GM21526 (cell line): ENCODE measurements at regions not wholly inside any gene's neighbourhood (a gene's known extent, or its start where the extent isn't known, plus 50 kb on each side); places are given as distances from the start of the nearest gene placed in this dataset.

ENCODE experiments used
- ATAC-seq: cut with Tn5 transposase; IDR thresholded peaks from one replicate; pipeline ENCODE4 v1.9.1; 2021; ENCODE audit warnings: moderate library complexity; ENCODE audit not compliant: unreplicated experiment, low FRiP score

DNA sequence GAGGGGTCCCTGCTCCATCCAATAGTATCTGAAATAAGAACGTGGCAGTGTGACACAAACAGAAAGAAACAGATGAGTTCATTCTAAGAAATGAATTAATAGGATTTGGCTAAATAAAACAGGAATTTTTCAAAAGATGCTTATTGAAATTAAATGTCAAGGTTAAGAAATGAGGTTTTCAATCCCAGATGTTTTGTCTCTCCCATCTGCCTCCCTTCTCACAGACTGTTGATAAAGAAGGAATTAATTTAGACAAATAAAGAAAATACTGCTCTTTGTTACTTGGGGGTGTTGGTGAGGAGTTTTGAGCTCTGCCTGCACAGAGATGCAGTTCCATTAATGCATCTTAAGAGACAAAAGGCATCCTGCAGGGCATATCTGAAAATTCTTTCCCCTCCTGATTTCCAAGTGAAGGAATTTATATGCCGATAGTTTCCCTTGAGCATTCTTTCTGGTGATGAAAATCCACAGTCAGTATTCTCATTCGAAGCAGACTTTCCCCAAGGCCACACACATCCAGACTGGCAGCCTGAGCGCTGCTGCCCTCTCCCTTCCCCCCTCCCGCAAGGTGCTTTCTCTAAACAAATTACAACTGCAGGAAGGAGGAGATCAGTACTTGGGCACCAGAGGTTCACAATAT is 385.4 kb upstream of the RND3 start:
- ATAC-seq, result no peak

DNA sequence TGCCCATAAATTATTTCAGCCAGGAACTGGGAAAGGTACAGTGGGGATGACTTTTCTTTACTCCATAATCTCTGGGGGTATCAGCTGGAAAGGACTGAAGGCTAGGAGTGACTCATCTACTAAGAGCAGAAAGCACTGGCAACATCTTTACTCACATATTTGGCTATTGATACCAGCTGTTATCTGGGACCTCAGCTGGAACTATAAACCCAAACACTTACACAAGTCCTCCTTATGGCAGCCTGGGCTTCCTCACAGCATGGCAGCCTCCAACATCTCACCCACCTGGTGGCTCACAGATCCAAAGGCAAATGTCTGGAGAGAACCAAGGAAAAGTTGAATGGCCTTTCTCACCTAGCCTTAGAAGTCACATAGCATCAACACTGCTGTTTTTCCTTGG is 379.0 kb upstream of the RND3 start:
- no peak for ATAC-seq

DNA sequence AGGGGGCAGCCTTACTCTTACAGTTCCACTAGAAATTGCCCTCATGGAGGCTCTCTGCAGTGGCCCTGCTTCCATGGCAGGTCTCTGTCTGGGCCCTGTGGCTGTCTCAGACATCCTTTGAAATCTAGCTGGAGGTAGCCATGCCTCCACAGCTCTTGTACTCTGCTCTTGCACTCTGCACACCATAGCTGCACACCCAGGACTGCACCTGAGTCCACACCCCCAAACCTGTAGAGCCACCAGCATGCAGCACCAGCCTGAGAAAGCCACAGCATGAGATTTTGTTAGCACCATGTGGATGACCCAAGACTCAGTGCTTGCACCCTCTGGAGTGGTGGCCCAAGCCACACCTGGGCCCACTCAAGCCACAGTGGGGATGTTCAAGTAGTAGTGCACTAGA is 376.2 kb upstream of the RND3 start:
- no peak for ATAC-seq

DNA sequence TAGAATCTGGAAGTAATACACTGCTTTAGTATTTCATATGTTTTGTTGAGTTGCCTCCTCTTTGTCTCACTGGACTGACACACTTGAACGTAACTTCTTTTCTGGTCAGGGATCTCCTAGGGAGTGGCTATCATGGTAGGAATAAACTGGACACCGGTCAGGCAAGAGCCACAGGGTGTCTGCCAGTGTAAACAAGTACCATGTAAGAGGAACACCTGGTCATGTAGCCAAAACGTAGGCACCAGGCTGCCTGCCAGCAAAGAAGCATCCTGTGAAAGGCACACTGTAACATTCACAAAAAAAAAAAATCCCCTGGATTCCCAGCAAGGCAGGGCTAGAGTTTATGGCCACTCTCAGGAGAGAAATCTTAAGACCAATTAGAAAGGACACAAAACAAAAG is 372.8 kb upstream of the RND3 start:
- ATAC-seq, result no peak

DNA sequence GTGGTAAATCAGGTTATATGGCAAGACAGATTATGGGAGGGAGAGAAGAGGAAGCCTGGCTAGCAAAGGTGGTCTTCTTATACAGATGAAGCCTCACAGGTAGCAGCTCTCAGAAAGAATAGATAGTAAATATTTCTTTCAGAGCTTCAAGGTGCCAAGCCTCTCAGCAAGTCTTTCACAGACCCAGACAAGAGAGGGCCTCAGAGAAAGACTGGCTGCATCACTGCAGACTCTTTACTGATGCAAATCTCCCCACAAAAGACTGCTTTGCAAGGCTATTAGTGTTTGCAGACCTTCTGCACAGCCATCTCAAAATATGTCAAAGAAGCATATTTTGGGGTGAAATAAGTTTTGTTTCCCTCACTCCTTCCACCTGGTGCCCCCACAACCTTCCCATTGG is 372.4 kb upstream of the RND3 start:
- ATAC-seq, result no peak

DNA sequence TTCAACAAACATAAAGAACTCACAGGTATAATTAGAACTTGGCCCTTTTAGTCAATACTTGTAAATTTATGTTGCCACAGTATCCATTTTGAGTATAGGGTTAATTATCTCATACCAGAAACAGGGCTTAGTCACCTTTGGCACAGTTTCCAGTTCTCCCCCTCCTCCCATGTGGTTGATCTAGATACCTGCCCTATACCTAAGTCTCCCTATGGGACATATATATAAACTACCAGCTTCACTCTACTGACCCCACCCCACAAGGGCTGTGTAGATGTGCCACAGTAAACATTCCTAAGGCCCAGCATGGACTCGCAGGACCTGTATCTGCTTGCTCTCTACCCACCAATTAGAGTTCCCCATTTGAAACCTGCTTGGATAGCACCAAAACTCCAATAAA is 371.7 kb upstream of the RND3 start:
- no peak for ATAC-seq

DNA sequence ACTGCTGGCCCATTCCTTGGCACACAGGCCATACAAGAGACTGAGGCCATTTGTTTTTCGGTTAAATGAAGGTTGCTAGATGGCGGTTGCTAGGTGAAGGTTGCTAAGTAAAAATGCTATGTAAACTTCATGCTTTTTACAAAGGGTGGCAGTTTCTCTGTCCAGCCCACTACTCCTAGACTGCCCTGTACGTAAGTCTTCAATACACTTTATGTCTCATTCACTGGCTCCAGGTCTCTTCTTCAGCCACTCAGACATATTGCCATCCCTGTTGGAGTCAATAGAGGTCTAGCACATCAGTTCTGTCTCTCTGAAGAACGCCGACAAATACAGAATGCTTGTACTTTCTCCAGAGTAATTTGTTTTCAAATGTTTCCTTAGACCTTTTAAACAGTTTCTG is 370.9 kb upstream of the RND3 start:
- ATAC-seq, result no peak

DNA sequence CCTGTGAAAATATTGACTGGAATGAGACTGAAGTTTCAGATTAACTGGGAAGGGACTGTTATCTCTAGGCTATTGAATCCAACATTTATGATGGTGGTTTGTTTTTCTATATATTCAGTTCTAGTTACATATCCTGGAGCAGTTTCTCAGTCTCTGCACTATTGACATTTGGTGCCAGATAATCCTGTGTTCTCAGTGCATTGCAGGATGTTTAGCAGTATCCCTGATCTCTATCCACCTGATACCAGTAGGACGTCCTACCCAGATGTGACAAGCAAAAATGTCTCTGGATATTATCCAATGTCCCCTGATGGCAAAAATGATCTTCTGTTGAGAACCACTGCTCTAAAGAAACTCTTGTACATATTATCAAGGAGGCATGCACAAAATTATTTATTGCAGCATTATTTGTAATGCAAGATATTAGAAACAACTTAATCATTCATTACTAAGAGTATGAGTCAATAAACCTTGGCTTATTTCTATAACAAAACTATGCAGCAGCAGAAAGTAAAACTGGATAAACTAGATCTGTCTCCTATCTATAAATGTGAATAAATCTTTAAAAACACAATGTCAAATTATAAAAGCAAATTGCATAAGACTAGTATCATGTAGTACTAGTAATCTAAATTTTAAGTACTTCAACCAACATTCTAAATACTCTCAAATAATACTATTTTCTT is 369.3 kb upstream of the RND3 start:
- ATAC-seq, result no peak

DNA sequence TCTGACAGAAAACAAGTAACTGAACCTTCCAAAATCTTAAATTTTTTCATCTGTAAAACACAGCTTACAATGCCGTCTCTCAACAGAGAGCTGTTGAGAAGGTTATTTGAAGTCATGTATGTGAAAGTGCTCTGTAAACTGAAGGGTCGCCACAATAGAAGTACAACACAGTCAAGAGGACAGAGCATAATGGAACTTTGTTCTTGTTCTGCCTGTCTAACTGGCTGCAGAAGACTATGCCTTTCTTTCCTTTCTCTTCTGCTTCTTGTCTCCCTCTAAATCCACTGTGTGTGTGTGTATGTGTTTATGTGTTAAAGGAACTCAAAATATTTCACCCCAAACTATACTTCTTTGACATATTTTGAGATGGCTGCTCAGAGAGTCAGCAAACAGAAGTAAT is 365.8 kb upstream of the RND3 start:
- no peak for ATAC-seq

DNA sequence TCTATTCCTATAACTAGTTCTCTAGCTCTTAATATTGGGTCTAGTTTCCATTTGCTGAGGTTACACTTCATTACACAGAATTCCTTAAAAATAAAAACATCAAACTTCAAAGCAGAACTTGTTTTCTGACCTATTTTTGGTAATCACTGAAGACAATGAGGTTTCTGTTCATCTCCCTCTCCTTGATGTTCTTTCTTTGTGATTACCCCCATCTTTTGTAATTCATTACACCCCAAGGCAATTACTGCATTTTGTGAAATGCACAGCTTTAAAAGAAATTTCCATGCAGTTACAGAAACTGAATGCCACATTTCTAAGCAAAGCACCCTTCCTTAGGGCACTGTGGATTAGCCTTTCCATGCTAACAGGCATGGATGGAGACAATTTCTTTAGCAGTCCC is 363.2 kb upstream of the RND3 start:
- ATAC-seq, result no peak

DNA sequence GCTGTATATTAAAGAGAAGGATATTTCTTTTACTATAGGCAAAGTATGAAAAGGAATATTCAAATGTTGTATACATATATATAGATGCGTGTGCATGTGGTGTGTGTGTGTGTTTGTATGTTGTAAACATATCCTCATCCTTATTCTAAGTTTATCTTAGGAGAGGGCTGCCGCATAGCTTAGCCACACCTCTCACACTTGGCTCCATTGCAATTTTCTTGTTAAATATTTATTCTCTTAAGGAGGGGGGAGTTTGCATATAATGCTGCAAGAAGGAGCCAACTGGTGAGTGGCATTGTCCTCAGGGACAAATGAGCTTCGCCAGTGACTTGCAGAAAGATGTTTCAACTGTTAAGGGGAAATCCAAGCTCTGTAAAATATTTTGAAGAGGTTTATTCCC is 360.1 kb upstream of the RND3 start:
- no peak for ATAC-seq

DNA sequence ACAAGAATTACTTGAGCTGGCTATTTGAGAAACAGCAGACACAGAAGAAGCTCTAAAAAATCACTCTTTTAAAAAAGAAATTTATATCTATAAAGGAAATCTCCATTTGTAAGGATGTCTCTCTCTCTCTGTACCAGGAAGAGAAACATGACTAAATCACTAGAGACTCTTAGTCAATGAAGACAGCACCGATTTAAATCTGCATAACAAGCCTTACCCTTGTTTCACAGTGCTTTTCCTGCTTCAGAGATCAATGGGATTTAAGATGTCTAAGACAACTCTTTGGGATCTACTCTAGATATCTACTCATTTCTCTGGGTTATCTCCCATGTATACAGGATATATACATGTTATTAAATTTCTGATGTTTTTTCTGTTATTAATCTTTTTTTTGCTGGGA is 359.2 kb upstream of the RND3 start:
- no peak for ATAC-seq

DNA sequence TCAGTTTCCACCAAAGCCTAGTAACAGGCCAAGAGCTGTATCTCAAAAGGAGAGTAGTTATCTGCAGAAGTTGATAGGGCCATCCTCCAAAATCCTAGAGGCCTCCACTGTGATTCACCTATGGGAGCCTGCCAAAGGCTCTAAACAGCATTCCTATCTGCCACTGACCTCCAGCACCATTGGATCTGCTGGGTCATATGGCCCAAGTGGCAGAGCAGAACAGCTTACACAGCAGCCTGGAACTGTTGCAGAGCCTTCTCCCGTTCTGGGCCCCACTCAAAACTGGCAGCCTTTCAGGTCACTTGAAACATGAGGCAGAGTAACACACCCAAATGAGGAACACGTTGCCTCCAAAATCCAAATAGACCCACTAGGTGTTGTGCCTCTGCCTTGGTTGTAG is 345.2 kb upstream of the RND3 start:
- ATAC-seq, result no peak

DNA sequence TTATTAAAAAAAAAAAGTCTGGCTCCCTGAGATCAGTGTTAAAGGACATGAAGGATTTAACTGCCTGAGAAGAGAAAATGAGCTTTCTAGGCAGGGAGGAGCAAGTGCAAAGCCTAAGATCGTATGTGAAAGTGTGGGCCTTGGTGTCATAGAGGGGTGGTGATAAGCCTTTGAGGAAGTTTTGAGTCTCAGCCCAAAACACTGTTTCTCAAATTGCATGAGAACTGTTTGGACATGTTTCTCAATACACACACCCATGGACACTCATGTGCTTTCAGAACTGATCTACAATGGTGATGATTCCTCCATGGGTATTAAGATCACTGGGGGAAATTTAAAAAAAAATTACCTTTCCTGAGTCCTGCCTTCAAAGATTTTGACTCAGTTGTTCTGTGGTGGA is 336.7 kb upstream of the RND3 start:
- no peak for ATAC-seq

DNA sequence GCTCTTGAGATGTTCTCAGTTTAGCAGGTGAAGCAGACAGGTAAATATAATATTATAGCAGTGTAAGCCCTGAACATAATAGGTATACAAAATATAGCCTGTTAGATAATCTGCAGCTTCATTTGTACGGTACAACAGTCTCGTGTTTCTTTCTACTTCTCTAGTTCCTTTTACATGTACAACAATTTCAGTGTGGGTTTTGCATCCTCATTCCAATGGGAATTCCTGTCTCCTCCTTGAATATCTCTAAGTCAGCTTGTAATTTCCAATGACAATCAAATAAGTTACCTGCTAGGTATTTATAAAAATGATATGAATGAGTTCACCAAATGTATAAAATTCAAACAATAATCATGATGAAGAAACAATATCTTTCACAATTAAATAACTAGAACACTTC is 330.0 kb upstream of the RND3 start:
- ATAC-seq, result no peak

DNA sequence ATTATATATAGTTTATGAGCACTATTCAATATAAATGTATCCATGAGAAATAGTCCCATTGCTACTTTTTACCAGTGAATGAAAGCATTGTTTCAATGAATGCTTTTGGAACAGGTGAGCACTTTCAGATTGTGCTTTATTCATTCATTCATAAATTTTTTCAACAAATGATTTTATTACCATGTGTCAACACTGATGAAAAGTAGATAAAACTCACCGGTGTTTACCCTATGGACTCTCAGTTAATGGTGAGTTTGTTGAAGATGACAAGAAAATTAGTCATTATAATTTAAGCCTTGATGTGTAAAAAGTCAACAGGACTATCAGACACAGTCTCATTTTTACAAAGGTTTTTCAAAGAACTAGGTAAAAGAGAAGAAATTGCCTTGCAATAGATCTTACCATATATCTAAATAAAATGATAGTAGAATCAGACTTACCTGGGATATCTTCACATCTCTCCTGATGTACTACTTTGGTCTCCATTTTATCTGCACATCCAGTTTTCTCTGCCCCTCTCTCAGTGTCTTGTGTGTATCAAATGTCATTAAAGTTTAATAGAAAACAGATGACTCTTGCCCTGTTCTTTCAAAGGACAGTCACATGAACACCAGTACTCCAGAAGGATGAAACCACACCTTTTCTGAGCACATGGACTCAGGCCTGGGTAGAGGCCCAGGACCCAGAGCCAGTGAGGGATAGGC is 325.3 kb upstream of the RND3 start:
- ATAC-seq, result no peak

DNA sequence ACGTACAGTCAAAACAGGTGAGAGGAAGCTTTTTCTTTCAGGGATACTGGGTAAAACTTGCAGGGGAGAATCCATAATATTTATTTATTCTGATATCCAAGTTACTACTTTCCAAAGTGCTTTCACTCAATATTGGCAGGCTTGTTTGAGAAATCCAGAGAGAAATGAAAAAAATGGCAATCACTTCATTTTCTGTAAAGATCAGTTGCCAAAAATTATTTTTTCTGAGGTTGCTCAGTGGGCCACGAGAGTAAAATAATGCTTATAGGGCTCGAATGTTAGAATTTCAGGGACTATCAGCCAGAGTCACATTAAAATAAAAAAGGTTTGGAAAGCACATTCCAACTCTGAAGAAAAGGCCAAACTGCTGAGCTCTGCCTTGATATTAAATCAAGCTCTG is 324.6 kb upstream of the RND3 start:
- no peak for ATAC-seq

DNA sequence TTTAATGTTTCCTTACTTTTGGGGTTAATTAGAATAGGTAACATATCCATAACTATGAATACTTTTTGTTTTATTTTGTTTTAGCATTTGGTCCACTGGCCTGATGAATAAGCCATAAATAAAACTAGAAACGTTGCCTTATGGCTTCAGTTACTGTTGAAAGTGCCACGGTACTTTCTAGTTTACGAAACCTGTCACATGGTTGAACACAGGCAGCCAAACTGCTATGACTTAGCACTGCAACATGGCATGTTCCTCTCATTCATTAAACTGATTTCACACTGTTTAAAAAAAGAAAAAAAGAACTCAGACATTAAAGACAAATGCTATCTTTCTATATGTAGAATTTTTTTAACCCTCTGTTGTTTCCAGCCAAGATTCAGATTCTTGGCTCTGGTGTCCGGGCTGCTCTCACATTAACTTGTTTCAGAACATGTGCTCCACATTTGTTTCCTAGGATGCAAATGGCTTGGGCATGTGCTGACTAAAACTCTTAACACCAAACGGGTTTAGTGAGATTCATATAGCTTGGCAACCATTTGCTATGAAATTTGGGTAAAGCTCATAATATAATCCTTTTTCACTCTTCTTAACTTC is 323.9 kb upstream of the RND3 start:
- ATAC-seq, result no peak

DNA sequence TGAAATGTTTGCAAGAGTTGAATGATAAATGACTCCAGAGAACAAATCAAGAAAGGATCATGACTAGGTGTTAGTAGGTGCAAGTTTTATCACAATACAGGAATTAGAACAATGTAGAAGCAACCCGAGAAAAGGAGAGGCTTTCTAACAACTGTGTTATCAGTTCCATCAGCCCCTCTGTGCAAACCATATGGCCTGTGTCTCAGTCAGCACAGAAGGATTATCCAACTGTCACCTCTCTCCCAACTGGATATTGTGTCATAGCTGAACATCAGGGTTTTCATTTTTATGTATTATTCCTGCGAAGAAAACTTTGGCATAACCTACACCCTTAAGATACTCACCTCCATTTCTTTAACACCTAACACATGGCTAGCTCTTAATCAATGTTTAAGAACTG is 321.6 kb upstream of the RND3 start:
- ATAC-seq, result no peak

DNA sequence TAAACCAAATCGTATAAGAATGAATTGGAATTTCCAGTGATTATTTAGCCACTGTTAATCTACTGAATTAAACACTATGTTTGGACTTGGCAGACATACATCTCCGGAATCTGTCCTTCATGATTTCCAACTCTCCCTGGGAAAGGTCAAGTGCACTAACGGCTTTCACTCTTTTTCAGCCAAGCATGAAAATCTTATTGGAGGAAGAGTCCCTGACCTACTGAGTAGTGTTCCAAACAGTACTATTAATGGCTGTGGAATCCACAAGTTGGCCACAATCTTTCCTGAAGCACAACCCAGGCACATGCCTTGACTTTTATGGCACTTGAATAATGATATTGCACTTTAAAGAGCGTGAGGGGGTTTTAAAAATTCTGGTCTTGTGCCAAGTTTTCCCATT is 318.9 kb upstream of the RND3 start:
- no peak for ATAC-seq

DNA sequence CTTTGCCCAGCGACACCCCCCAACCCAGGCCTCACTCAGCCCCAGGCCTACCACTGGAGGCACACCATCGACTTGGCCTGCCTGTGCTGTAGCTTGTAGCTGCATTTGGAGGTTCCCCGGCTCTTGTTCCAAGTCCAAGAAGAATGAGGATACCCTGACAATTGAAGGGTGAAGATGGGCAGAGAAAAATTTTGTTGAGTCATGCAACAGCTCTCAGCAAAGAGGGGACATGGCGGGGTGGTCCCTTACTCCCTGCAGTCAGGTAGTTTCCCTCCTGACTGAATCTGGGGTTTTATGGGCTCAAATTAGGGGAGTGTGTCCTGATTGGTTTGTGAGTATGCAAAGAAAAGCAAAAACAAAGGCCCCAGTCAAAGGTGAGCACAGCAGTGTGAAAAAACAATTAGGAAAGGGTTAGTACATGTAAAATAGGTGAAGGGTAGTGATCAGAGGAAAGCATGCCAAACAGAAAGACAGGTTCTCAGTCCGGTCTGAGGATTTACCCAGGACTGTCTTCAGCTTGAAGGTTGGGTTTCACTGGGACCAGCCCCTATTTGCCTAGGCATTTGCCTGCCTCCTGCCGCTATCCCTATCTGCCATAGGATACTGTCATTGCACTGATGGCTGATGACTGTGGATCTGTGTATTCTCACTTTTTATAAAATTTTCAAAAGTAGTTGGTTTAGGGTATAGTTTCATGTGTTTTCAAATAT is 316.4 kb upstream of the RND3 start:
- ATAC-seq, result no peak
